Body of pancreas (tissue), 4 donors: ENCODE measurements at regions not wholly inside any gene's neighbourhood (a gene's known extent, or its start where the extent isn't known, plus 50 kb on each side); places are given as distances from the start of the nearest gene placed in this dataset.

Source experiments
- POLR2A ChIP-seq, 3 donors: fragments of 450-650 bp; IDR thresholded peaks; one replicate each; pipeline ENCODE4 v1.6.1; 2016; ENCODE audit warnings: antibody characterized with exemption in 3 of 3, mild to moderate bottlenecking in 2 of 3
- TF ChIP-seq, protein P1 (sequence below), 7 experiments: fragments of 450-650 bp in 4 of 7; fragments of 200-600 bp in 3 of 7; sonication (generic) in 3 of 7; IDR thresholded peaks; one replicate each; pipeline ENCODE4 v1.5.1; 2016 to 2019; ENCODE audit warnings: antibody characterized with exemption in 7 of 7

DNA sequence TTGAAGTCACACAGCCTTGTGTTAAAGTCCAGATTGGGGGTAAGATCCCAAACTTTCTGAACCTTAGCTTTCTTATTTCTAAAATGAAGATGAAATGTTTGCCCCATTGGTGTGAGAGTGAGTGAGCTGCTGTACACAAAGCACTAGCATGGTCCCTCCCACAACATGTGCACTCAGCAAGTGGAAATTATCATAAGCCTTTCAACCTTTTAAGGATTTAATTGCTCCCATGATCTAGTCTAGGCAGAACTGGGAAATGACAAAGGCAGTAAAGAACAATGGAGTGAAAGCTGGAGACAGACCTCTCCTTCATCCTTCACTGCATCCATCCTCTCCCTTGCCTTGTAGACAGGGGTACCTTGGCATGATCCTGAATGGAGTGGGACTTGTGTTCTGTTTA, 76.0 kb upstream of the GPR12 start:
- TF ChIP-seq POLR2A (IDR thresholded peaks at IDR 0.05) = no peak
- TF ChIP-seq, protein P1, sequence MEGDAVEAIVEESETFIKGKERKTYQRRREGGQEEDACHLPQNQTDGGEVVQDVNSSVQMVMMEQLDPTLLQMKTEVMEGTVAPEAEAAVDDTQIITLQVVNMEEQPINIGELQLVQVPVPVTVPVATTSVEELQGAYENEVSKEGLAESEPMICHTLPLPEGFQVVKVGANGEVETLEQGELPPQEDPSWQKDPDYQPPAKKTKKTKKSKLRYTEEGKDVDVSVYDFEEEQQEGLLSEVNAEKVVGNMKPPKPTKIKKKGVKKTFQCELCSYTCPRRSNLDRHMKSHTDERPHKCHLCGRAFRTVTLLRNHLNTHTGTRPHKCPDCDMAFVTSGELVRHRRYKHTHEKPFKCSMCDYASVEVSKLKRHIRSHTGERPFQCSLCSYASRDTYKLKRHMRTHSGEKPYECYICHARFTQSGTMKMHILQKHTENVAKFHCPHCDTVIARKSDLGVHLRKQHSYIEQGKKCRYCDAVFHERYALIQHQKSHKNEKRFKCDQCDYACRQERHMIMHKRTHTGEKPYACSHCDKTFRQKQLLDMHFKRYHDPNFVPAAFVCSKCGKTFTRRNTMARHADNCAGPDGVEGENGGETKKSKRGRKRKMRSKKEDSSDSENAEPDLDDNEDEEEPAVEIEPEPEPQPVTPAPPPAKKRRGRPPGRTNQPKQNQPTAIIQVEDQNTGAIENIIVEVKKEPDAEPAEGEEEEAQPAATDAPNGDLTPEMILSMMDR (IDR thresholded peaks at IDR 0.05) = no peak
